Activated naive CD4-positive, alpha-beta T cell (primary cell): ENCODE measurements at regions not wholly inside any gene's neighbourhood (a gene's known extent, or its start where the extent isn't known, plus 50 kb on each side); places are given as distances from the start of the nearest gene placed in this dataset.

ENCODE experiments used
- DNase-seq, 4 experiments: peaks; one replicate each; lab custom pipeline; 2025; lab: John Stamatoyannopoulos, UW

DNA sequence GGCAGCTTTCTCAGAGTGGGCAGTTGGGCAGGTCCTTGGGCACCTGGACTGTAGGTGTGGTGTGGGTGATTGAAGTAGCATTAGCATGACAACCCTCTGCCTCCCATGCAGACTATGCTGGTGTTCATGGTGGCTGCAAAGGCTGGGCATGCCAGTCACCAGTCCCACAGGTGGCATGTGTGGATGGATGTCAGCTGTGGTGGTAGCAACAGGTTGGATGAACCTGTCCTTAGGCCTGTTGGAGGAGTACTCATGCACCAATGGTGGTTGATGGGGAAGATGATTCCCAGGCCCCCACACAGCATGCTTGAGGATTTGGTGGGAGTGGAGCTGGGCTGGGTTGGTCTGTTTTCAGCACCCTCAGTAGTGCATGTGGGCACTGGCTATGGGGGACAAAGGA is 251.1 kb downstream of the PAX1 start:
- no peak for DNase-seq

GRCh38 chr20:21947406-21947805 is 241.9 kb downstream of the PAX1 start:
- DNase-seq: no peak

GRCh38 chr20:21944227-21944626 is 238.8 kb downstream of the PAX1 start:
- DNase-seq: no peak

- no peak for DNase-seq
Observed at GRCh38 chr20:21941941-21942805, 236.7 kb downstream of the PAX1 start.

DNA sequence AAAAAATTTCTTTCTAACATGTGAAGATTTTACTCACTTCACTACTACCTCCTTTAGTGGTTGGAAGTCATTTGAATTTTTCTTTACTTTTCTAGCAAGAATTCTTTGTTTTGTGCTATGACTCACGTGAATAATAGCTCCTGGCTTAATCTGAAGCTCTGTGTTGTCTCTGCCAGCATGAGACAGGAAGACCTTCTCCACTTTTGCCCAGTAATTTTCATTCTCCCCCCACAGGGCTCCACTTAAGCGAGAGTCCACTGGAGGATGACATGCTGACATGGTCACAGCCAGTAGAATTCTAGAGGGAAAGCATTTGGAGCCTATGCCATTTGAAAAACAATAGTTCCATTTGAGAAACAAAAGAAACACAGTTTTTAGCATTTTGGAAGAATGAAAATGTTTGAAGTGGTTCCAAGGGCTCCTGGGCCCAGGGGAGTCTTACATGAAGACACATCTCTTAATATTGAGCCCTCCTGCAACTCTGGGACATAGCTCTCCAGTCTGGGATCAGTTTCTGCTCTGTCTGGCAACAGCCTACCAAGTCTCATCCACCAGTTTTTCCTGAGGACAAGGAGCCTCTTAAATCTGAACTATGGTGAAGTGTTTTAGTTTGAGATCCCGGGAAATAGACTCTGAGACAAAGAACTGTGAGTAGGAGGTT is 231.4 kb downstream of the PAX1 start:
- no peak for DNase-seq

DNA sequence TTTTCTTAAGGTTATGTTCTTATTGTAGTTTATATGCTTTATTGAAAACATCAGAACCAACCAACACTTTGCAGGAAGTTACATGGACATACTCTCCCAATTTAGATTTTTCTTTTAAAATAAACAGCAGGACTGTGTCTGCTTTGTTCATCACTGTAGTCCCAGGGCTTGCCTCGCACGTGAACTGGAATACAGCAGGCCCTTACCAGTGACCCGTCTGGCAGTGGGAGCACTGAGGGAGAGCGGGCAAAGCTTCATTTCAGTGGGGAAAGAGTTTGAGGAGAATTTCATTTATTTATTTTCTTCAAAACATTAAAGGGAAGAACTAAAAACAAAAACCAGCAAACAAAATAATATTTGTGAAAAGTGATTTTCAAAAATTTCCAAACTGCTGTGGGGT is 230.8 kb downstream of the PAX1 start:
- no peak for DNase-seq

DNA sequence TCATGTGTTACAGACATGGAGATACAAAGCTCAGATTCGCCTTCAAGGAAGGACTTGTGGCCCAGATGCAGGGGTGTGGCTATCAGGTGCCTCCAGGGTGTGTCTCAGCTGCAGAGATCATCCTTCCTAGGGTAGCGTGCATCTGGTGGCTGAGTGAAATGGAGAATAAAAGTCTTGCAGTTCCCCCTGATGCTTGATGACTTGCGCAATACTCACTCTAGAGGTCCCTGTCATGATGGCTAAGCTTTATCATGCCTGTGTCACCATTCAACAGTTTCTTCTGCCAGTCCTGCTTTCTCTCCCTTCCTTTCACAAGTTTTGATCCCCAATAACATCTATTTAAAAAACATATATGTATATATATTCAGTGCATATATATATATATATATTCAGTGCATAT is 228.1 kb downstream of the PAX1 start:
- no peak for DNase-seq

GRCh38 chr20:21921251-21921650 is 215.8 kb downstream of the PAX1 start:
- no peak for DNase-seq

- no peak for DNase-seq
Observed at GRCh38 chr20:21920211-21920610, 214.7 kb downstream of the PAX1 start.

DNA sequence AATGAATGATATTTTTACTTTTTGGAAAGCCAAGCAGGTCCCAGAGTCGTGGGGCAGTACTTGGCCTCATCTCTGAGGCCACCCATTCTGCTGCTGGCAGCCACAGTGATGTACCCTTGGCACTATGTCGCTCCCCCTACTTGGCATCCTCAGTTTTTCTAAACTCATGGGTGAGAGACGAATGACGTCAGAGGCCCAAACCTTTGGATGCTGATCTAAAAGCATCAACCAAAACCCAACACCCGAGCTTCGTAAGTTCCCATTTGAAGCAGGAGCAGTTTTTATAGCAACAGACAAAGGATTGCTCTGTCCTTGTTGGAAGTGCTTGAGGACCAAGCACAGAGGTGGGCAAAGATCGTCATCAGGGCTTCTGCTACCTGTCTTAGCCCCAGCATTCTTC is 212.9 kb downstream of the PAX1 start:
- no peak for DNase-seq

DNA sequence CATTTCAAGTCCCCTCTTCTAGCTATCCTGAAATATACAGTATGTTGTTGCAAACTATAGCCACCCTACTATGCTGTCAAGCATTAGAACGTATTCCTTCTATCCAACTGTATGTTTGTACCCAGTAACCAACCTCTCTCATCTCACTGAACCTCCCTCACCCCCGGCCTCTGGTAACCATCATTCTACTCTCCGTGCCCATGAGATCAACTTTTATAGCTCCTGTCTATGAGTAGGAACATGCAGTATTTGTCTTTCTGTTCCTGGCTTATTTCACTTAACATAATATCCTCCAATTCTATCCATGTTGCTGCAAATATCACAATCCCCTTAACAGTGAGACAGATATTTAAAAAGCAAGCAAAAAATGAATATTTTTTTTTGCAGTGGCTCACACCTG is 196.9 kb downstream of the PAX1 start:
- DNase-seq: no peak

GRCh38 chr20:21901470-21902275 is 196.2 kb downstream of the PAX1 start:
- DNase-seq: no peak

DNA sequence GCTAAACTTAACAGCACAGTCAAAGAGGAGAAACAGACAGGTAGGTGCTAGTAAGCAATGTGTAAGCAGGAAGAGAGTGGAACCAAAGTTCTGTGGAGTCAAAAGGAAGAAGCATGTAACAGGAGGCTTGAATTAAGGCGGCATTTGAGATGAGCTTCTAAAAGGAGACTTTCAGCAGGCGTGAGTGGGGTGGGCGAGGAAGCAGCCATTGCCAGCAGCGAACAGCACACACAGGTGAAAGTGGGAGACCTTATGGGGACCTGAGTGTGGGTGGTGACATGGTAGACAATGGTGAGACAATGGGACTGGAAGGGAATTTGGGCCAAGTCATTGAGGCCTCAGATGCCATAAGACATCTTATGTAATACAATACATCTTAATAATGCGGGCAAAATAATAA is 195.0 kb downstream of the PAX1 start:
- no peak for DNase-seq

DNA sequence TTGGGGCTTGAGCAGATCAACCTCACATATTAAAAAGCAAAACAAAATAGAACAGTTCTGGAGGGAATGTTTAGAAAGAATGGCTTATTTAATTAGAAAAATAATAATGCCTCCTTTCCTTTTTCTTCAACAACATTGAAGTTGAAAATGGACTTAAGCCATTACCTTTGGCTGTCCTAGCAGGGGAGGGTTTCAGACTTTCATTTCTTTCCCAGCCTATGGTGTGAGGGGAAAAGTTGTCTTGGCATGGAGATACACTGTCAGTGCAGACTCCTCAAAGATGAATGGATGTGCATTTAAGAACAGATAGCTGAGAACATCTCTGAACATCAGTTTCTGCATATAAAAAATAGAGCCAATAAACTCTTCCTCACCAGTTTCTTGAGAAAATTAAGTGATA is 169.5 kb downstream of the PAX1 start:
- no peak for DNase-seq

DNA sequence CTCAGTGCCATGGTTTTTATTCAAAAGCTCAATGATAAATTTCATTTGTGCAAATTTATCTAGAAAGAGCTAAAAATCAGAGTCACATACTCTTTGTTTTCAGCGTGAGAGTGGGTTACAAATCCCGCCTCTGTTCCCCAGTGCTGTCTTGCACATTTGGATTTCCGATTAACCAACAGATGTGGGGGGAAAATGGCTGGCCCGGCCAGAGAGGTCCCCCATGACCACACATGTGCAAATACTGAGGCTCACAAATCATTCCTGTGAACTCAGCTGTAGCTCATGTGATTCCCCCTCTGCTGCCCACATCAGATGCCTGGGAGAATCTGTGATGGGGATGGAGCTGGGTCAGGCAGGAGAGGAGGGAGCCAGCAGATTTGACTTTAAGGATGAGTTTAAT is 168.7 kb downstream of the PAX1 start:
- no peak for DNase-seq

- DNase-seq: no peak
Observed at GRCh38 chr20:21873291-21873690, 167.8 kb downstream of the PAX1 start.

DNA sequence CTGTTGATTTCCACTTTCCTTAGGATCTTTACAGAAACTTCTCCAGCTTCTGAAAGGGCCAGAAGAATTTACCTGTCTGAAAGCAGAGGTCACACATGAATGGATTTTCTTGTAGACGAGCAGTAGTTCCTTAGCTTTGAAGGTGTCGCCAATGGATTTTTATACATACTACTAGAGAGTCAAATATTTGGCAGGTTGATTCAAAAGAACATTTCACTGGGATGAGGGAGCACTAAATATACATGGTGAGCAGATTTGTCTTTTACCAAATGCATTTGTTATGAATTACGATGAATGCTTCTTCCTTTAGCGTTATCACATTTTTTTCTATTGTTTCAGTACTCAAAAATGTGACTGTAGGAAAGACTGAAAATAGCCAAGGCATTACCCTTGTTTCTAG is 162.3 kb downstream of the PAX1 start:
- DNase-seq: no peak

- no peak for DNase-seq
Observed at GRCh38 chr20:21867353-21867752, 161.9 kb downstream of the PAX1 start.

- no peak for DNase-seq
Observed at GRCh38 chr20:21862956-21863355, 157.5 kb downstream of the PAX1 start.

DNA sequence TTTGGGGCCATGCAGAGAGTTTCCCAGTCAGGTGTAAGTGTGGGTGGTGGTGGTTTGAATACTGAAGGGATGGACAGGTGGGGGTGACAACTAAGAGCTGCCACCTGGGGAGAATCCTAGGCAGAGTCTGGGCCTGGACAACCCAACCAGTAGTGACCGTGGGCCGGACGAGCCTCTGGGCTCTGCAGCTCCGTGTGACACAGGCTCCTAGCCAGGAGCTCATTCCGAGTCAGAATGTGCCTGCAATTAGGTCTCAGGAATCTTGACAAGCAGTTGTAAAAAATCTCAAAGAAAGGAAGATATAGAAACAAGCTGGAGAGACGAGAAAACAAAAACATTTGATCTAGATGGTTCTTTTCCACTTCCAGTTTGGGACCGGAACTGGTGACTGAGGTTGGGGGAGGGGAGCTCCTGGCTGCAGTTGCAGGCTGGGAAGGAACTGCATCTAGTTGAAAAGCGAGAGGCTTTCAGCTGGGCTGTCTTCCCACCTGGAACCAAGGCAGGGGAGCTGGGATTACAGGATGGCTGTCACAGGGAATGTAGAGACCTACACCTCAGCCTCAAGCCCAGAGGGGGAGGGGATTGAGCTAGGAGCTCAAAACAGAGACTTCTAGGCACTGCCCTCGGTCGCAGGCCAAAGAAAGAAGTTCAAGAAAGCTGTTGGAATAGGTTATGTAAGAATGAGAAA is 156.9 kb downstream of the PAX1 start:
- DNase-seq: no peak

GRCh38 chr20:21840991-21841390 is 135.5 kb downstream of the PAX1 start:
- DNase-seq: no peak

GRCh38 chr20:21839982-21840381 is 134.5 kb downstream of the PAX1 start:
- DNase-seq: no peak
